GM18505 (cell line): ENCODE measurements at regions not wholly inside any gene's neighbourhood (a gene's known extent, or its start where the extent isn't known, plus 50 kb on each side); places are given as distances from the start of the nearest gene placed in this dataset.

Experiments used
- ATAC-seq: cut with Tn5 transposase; IDR thresholded peaks from one replicate; pipeline ENCODE4 v1.9.1; 2021; ENCODE audit not compliant: unreplicated experiment
- POLR2A ChIP-seq: IDR thresholded peaks from 4 replicates; pipeline ENCODE4 v1.6.1; 2011; ENCODE audit warnings: borderline replicate concordance; ENCODE audit not compliant: insufficient read depth, insufficient read length; ENCODE audit errors: extremely low read depth

- no peak for ATAC-seq
- TF ChIP-seq POLR2A, result no peak
These were observed 503.3 kb downstream of the PRR16 start for GRCh38 chr5:120967366-120967765.

DNA sequence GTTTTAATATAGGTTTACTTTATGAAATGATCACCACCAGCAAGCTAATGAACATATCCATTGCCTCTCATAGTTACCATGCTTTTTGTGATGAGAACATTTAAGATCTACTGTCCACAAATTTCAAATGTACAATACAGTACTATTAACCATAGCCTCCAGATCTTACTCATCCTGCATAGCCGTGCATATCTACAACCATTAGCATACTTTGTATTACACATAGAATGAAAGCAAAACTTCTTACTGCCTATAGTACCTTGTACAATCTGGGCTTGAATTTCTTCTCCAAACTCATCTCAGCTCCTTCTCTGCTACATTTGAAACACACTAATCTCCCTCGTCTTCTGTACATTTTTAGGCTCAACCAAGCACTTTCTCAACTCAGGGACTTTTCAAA is 510.6 kb downstream of the PRR16 start:
- no peak for ATAC-seq

DNA sequence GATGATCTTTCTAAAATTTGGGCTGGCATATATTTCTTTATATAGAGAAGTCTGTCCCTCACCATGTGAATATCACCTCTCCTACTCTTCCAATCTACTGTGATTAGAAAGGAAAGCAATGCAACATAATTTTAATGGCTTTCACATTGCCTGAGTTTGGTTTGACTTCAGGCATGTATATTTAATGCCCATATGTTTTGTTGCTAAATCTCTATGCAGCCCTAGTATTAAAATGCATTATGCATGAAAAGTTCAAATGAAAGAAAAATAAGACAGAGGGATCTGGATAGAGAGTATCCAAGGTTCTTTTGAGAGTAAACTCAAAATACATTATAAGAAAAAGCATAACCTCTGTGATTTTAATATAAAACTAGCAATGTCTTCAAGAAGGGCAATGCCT is 518.3 kb downstream of the PRR16 start:
- TF ChIP-seq POLR2A, result no peak

More for the DNA sequence above, 510.6 kb downstream of the PRR16 start:
- TF ChIP-seq POLR2A, result no peak

GRCh38 chr5:120985526-120985925 is 521.4 kb downstream of the PRR16 start:
- TF ChIP-seq POLR2A, result no peak
- no peak for ATAC-seq

More for the DNA sequence above, 518.3 kb downstream of the PRR16 start:
- ATAC-seq, result no peak

- TF ChIP-seq POLR2A, result no peak
- ATAC-seq, result no peak
These were observed 524.4 kb downstream of the PRR16 start for GRCh38 chr5:120988491-120988890.

GRCh38 chr5:120988941-120989340 is 524.8 kb downstream of the PRR16 start:
- no peak for ATAC-seq
- TF ChIP-seq POLR2A, result no peak

DNA sequence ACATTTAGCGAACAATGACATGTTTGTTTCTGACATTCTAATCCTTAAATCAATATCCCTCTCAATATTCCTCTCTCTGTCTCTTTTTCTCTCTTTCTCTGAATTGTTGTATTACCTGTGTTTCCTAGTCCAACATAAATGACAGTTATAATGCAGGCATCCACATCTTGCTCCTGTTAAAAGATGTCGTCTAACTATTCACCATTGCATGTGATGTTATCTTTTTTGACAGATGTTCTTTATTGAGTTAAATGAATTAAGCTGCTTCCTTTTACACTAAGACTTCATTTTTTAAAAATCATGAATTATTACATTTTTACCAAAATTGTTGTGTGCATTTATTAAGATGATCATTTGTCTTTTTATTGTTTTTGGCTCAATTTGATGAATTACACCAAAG is 527.5 kb downstream of the PRR16 start:
- TF ChIP-seq POLR2A, result no peak
- ATAC-seq, result no peak

DNA sequence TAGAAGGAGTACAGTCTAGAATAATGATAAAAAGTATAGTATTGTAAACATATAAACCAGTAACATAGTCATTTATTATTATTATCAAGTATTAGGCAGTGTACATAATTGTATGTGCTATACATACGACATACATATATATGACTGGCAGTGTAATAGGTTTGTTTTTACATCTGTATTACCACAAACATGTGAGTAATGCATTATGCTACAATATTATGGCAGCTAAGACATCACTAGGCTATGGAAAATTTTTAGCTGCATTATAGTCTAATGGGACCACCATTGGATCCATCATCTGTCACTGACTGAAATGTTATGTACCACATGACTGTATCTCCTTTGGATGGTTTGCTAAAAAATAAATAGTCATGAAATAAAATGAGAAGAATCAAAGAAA is 530.0 kb downstream of the PRR16 start:
- no peak for TF ChIP-seq POLR2A
- ATAC-seq, result no peak

- no peak for TF ChIP-seq POLR2A
- ATAC-seq, result no peak
These were observed 535.5 kb downstream of the PRR16 start for GRCh38 chr5:120999550-120999949.

DNA sequence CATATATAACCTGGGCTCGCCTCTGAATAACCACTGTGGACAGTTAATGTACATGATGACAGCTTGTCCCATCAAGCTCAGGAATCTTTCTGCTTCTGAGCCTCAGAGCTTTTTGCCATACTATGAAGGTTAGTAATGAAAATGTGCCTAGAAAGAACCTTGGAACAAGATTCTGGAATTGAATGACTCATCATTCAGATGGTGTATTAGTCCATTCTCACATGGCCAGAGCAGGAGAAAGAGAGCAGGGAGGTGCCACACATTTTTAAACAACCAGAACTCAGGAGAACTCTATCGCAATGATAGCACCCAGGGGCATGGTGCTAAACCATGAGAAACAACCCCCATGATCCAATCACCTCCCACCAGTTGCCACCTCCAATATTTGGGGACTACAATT is 542.1 kb downstream of the PRR16 start:
- ATAC-seq, result no peak
- no peak for TF ChIP-seq POLR2A

DNA sequence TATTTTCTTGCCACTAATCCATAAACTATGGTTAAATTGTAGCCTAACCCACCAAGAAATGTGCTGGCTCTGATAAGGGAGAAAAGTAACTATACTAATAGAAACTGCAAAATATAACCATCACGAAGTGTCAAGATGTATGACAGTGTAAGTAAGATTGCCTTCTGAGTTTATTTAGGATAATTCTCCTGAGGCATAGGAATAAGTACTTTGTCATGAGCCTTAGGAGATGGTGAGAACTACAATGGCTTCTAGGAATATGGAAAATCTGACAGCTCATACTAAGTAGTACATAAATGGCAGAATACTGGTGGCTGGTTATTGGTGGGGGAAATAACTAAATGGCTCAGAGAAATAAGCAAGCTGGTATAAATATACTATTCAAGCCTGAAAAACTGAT is 543.9 kb downstream of the PRR16 start:
- ATAC-seq, result no peak
- no peak for TF ChIP-seq POLR2A

- ATAC-seq, result no peak
- TF ChIP-seq POLR2A, result no peak
These were observed 545.0 kb downstream of the PRR16 start for GRCh38 chr5:121009058-121009457.

GRCh38 chr5:121018004-121018403 is 553.9 kb downstream of the PRR16 start:
- TF ChIP-seq POLR2A, result no peak
- no peak for ATAC-seq

- no peak for ATAC-seq
- no peak for TF ChIP-seq POLR2A
These were observed 555.0 kb downstream of the PRR16 start for GRCh38 chr5:121019106-121019505.

GRCh38 chr5:121019734-121020133 is 555.6 kb downstream of the PRR16 start:
- ATAC-seq, result no peak

GRCh38 chr5:121021681-121022080 is 557.6 kb downstream of the PRR16 start:
- no peak for TF ChIP-seq POLR2A
- ATAC-seq, result no peak

More at GRCh38 chr5:121019734-121020133, 555.6 kb downstream of the PRR16 start:
- TF ChIP-seq POLR2A, result no peak
